ENCODE measurements at regions not wholly inside any gene's neighbourhood (a gene's known extent, or its start where the extent isn't known, plus 50 kb on each side); places are given as distances from the start of the nearest gene placed in this dataset.

GRCh38 chr2:236762628-236763027, 193.0 kb downstream of the ACKR3 start:
- TF ChIP-seq POLR2A (conservative IDR thresholded peaks at IDR 0.05) (no peak), CGGBP1 (CRISPR knock-in tag; IDR thresholded peaks at IDR 0.05) (no peak), RB1 (IDR thresholded peaks at IDR 0.05; ENCODE audit: low read depth) (no peak), BRF2 (IDR thresholded peaks at IDR 0.05; ENCODE audit: borderline replicate concordance, insufficient read depth, insufficient read length) (no peak), EP300 (IDR thresholded peaks at IDR 0.05; ENCODE audit: low read length) (no peak), NELFE (IDR thresholded peaks at IDR 0.05; ENCODE audit: insufficient read depth, insufficient read length) (no peak), RBM25 (IDR thresholded peaks at IDR 0.05; ENCODE audit: low read depth, low read length, severe bottlenecking) (no peak), KLF10 (CRISPR knock-in tag; IDR thresholded peaks at IDR 0.05) (no peak)

Data from K562 (cell line).